Prostate gland (tissue), 2 donors: ENCODE measurements at regions not wholly inside any gene's neighbourhood (a gene's known extent, or its start where the extent isn't known, plus 50 kb on each side); places are given as distances from the start of the nearest gene placed in this dataset.
"Not testable (repeated sequence)": the region's sequence is repeated elsewhere in the genome, so short reads cannot be mapped to it uniquely, and the experiment has no call there.

ENCODE experiments used
- DNase-seq: peaks from one replicate; pipeline ENCODE4 v3.0.0-alpha.2; 2019; ENCODE audit warnings: low spot score
- H3K27ac ChIP-seq, 2 donors: fragments of 200-600 bp; sonication (generic); 2 replicates each; pipeline ENCODE4 v1.5.1; 2017 to 2019
- H3K27me3 ChIP-seq: fragments of 200-600 bp; sonication (generic); replicated peaks from 2 replicates; pipeline ENCODE4 v1.5.1; 2019; ENCODE audit not compliant: insufficient read depth
- H3K36me3 ChIP-seq, 2 donors: fragments of 200-600 bp; sonication (generic); 1 replicate in 1 of 2; 2 replicates in 1 of 2; pipeline versions ENCODE4 v1.5.1 to v1.8.1; 2017 to 2019
- H3K4me1 ChIP-seq: fragments of 200-600 bp; sonication (generic); replicated peaks from 2 replicates; pipeline ENCODE4 v1.5.1; 2019
- H3K4me3 ChIP-seq, 2 donors: fragments of 200-600 bp; sonication (generic); 2 replicates each; pipeline ENCODE4 v1.5.1; 2017 to 2019
- H3K9me3 ChIP-seq: fragments of 200-600 bp; sonication (generic); 2 replicates; pipeline ENCODE4 v1.5.1; 2017
- POLR2A ChIP-seq: fragments of 450-650 bp; IDR thresholded peaks from one replicate; pipeline ENCODE4 v1.6.1; 2016; ENCODE audit warnings: antibody characterized with exemption, mild to moderate bottlenecking
- POLR2AphosphoS5 ChIP-seq: sonication (generic); formaldehyde crosslinking; IDR thresholded peaks from one replicate; pipeline ENCODE4 v1.6.1; 2017; ENCODE audit warnings: antibody characterized with exemption
- WGBS: methylation state at CpG from one replicate; pipeline ENCODE4 v1.1.5; 2018; 5-methylcytosine and 5-hydroxymethylcytosine counted together
- intact Hi-C: fragments of 100-400 bp; cut with DNase I; formaldehyde crosslinking; loops from one replicate; pipeline ENCODE4 v1.14.2; 2022
- TF ChIP-seq, protein P1 (sequence below), 4 experiments: fragments of 200-600 bp in 2 of 4; fragments of 450-650 bp in 2 of 4; sonication (generic) in 2 of 4; IDR thresholded peaks; 1 replicate in 3 of 4; 2 replicates in 1 of 4; pipeline ENCODE4 v1.5.1; 2016 to 2019; ENCODE audit warnings: antibody characterized with exemption in 4 of 4, mild to moderate bottlenecking in 2 of 4, moderate library complexity in 2 of 4

DNA sequence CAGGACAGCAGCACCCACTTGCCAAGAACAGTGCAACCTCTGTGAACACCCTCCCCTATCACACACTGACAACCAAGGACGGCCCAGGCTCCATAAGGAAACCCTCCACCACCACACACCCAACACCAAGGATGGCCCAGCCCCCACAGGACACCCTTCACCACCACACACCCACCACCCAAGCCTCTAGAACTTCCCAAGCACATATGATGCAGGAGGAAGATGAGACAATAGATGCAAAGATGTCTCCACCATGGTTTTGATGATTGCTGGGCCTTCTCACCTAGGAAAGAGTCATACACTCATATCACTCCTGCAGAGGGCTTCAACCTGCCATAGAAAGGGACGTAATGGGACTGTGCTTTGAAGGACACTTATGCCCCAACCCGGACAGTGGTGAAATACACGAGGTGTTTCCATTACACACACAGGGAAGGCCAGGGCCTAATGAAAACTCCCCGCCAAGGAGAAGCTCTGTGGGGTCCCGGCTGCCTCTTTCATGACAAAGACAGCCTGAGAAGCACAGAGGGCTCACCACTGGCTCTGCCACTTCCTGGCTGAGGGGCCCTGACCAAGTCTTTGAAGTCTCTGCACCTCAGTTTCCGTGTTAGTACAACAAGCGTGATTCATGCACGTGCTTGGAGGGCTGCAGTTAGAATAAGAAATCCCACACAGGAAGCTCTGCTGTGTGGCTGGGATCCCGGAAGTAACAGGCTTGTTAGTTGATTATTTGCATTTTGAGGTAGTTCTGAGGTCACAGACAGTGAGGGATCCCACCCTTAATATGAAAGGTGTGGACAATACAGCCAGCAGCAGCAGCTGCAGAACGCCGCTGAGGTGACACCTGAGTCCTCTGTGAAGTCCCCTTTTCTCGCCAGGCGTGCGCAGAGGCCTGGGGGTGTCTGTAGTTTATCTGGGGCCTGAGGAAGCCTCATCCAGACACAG is 61.9 kb upstream of the ATP12A start:
- TF ChIP-seq POLR2A (no peak), POLR2AphosphoS5 (no peak)
- TF ChIP-seq, protein P1, sequence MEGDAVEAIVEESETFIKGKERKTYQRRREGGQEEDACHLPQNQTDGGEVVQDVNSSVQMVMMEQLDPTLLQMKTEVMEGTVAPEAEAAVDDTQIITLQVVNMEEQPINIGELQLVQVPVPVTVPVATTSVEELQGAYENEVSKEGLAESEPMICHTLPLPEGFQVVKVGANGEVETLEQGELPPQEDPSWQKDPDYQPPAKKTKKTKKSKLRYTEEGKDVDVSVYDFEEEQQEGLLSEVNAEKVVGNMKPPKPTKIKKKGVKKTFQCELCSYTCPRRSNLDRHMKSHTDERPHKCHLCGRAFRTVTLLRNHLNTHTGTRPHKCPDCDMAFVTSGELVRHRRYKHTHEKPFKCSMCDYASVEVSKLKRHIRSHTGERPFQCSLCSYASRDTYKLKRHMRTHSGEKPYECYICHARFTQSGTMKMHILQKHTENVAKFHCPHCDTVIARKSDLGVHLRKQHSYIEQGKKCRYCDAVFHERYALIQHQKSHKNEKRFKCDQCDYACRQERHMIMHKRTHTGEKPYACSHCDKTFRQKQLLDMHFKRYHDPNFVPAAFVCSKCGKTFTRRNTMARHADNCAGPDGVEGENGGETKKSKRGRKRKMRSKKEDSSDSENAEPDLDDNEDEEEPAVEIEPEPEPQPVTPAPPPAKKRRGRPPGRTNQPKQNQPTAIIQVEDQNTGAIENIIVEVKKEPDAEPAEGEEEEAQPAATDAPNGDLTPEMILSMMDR (IDR thresholded peaks at IDR 0.05): no peak
- no peaks in the 10 kb centered on the region for H3K27me3 ChIP-seq
- H3K36me3 ChIP-seq: no peaks in the 10 kb centered on the region
- intact Hi-C loops: no loop called here
- no peaks in the 10 kb centered on the region for H3K4me1 ChIP-seq
- H3K9me3 ChIP-seq: no peaks in the 10 kb centered on the region
- H3K27ac ChIP-seq: no peak overlapping the region
- DNase-seq: no peak
- 75% methylated on average over 15 of the region's 15 CpGs for WGBS
- H3K4me3 ChIP-seq: no peak overlapping the region

DNA sequence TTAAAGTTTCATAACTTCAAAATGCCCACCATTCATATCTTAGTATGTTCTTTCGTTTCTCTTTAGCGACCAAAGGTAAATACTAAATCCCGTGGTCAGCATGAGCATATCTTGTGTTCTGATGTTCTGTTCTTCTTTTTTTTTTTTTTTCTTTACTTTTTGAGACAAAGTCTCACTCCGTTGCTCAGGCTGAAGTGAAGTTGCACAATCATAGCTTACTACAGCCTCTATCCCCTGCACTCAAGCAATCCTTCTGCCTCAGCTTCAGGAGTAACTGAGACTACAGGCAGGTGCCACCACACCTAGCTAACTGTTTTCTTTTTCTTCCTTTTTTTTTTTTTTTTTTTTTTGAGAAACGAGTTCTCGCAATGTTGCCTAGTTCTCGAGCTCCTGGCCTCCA is 60.9 kb upstream of the ATP12A start:
- intact Hi-C loops: no loop called here
- H3K4me1 ChIP-seq: no peaks in the 10 kb centered on the region
- H3K4me3 ChIP-seq: no peak overlapping the region
- H3K27me3 ChIP-seq: no peaks in the 10 kb centered on the region
- no peaks in the 10 kb centered on the region for H3K9me3 ChIP-seq
- TF ChIP-seq POLR2A: no peak
- no peak for TF ChIP-seq POLR2AphosphoS5
- TF ChIP-seq, protein P1 (IDR thresholded peaks at IDR 0.05): no peak
- no peak for DNase-seq
- H3K27ac ChIP-seq: no peak overlapping the region
- H3K36me3 ChIP-seq: no peaks in the 10 kb centered on the region
- WGBS: 77% methylated on average over 7 of the region's 7 CpGs

DNA sequence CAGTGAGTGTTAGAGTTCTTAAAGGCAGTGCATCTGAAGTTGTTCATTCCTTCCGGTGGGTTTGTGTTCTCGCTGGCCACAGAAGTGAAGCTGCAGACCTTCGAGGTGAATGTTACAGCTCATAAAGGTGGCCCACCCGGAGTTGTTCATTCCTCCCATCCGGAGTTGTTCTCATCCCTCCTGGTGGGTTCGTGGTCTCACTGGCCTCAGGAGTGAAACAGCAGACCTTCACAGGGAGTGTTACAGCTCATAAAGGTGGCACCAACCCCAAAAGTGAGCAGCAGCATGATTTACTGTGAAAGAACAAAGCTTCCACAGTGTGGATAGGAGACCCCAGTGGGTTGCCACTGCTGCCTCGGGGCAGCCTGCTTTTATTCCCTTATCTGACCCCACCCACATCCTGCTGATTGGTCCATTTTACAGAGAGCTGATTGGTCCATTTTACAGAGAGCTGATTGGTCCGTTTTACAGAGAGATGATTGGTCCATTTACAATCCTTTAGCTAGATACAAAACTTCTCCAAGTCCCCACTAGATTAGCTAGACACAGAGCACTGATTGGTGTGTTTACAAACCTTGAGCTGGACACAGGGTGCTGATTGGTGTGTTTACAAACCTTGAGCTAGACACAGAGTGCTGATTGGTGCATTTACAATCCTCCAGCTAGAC is 57.6 kb upstream of the ATP12A start:
- H3K36me3 ChIP-seq, DNase-seq, H3K4me1 ChIP-seq, H3K27me3 ChIP-seq, H3K9me3 ChIP-seq, intact Hi-C loops, H3K27ac ChIP-seq, H3K4me3 ChIP-seq: not testable (repeated sequence)
- WGBS: 92% methylated on average over 8 of the region's 8 CpGs

DNA sequence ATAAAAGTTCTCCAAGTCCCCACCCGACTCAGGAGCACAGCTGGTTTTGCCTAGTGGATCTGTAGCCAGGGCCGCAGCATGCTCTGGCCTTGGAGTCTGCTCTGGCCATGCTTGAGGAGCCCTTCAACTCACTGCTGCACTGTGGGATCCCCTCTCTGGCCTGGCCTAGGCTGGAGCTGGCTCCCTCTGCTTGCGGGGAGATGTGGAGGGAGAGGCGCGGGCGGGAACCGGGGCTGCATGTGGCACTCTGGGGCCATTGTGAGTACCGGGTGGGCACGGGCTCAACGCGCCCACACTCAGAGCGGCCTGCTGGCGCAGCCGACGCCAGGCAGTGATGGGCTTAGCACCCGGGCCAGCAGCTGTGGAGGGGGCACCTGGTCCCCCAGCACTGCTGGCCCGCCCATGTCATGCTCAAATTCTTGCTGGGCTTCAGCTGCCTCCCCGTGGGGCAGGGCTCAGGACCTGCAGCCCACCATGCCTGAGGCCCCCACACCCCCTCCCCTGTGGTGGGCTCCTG is 57.0 kb upstream of the ATP12A start:
- H3K27me3 ChIP-seq: no peaks in the 10 kb centered on the region
- H3K4me3 ChIP-seq: no peak overlapping the region
- no peaks in the 10 kb centered on the region for H3K9me3 ChIP-seq
- no peaks in the 10 kb centered on the region for H3K4me1 ChIP-seq
- TF ChIP-seq POLR2AphosphoS5 (no peak), POLR2A (no peak)
- TF ChIP-seq, protein P1 (IDR thresholded peaks at IDR 0.05): no peak
- WGBS: 100% methylated on average over 4 of the region's 18 CpGs
- DNase-seq: no peak
- H3K27ac ChIP-seq: no peak overlapping the region
- intact Hi-C loops: no loop called here
- no peaks in the 10 kb centered on the region for H3K36me3 ChIP-seq

DNA sequence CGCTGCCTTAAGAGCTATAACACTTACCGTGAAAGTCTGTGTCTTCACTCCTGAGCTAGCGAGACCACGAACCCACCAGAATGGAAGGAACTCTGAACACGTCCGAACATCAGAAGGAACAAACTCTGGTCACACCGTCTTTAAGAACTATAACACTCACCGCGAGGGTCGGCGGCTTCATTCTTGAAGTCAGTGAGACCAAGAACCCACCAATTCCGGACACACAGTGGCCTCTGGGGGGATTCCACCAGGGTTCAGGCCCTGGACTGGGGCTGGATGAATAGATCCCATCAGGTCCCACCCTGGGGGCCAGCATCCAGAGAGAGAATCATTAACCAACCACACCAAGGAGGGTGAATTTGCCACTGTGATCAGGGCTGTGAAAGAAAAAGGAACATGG is 55.8 kb upstream of the ATP12A start:
- no peak overlapping the region for H3K4me3 ChIP-seq
- intact Hi-C loops: no loop called here
- WGBS: 96% methylated on average over 12 of the region's 12 CpGs
- no peak for TF ChIP-seq POLR2AphosphoS5
- TF ChIP-seq, protein P1 (IDR thresholded peaks at IDR 0.05): no peak
- no peak for TF ChIP-seq POLR2A
- no peaks in the 10 kb centered on the region for H3K36me3 ChIP-seq
- no peaks in the 10 kb centered on the region for H3K4me1 ChIP-seq
- no peaks in the 10 kb centered on the region for H3K27me3 ChIP-seq
- H3K9me3 ChIP-seq: no peaks in the 10 kb centered on the region
- no peak for DNase-seq
- no peak overlapping the region for H3K27ac ChIP-seq
